ENCODE measurements at regions not wholly inside any gene's neighbourhood (a gene's known extent, or its start where the extent isn't known, plus 50 kb on each side); places are given as distances from the start of the nearest gene placed in this dataset.

- no peak for TF ChIP-seq CTCF (IDR thresholded peaks at IDR 0.05; ENCODE audit: low read depth, low read length, poor library complexity, severe bottlenecking)
- no peak for TF ChIP-seq EZH2phosphoT487 (IDR thresholded peaks at IDR 0.05; ENCODE audit: borderline replicate concordance, low read length)
Observed at GRCh38 chr1:38578271-38578951, 281.2 kb downstream of the RRAGC start.

Data from DOHH2 (cell line).